ENCODE measurements at regions not wholly inside any gene's neighbourhood (a gene's known extent, or its start where the extent isn't known, plus 50 kb on each side); places are given as distances from the start of the nearest gene placed in this dataset.
"Not testable (repeated sequence)": the region's sequence is repeated elsewhere in the genome, so short reads cannot be mapped to it uniquely, and the experiment has no call there.

- TF ChIP-seq, protein P1, sequence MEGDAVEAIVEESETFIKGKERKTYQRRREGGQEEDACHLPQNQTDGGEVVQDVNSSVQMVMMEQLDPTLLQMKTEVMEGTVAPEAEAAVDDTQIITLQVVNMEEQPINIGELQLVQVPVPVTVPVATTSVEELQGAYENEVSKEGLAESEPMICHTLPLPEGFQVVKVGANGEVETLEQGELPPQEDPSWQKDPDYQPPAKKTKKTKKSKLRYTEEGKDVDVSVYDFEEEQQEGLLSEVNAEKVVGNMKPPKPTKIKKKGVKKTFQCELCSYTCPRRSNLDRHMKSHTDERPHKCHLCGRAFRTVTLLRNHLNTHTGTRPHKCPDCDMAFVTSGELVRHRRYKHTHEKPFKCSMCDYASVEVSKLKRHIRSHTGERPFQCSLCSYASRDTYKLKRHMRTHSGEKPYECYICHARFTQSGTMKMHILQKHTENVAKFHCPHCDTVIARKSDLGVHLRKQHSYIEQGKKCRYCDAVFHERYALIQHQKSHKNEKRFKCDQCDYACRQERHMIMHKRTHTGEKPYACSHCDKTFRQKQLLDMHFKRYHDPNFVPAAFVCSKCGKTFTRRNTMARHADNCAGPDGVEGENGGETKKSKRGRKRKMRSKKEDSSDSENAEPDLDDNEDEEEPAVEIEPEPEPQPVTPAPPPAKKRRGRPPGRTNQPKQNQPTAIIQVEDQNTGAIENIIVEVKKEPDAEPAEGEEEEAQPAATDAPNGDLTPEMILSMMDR (conservative IDR thresholded peaks at IDR 0.05 in 1 of 2, IDR thresholded peaks at IDR 0.05 in 1 of 2; ENCODE audit: extremely low read depth in 1 of 2, insufficient read depth in 1 of 2, low read depth in 1 of 2, low read length in 2 of 2), result not testable (repeated sequence)
- TF ChIP-seq EZH2 (IDR thresholded peaks at IDR 0.05; ENCODE audit: borderline replicate concordance, low read length), result not testable (repeated sequence)
Observed at GRCh38 chr2:111381530-111382306, 261.0 kb downstream of the BCL2L11 start.

Data from mammary epithelial cell (primary cell).